PFSK-1 (cell line): ENCODE measurements at regions not wholly inside any gene's neighbourhood (a gene's known extent, or its start where the extent isn't known, plus 50 kb on each side); places are given as distances from the start of the nearest gene placed in this dataset.

ENCODE experiments used
- FOXP2 ChIP-seq: optimal IDR thresholded peaks from 2 replicates; pipeline ENCODE3; 2011; ENCODE audit warnings: borderline replicate concordance, control low read depth, inconsistent platforms; ENCODE audit not compliant: insufficient read depth; ENCODE audit errors: extremely low read length, extremely low read depth
- POLR2AphosphoS5 ChIP-seq: IDR thresholded peaks from 2 replicates; pipeline ENCODE4 v1.6.1; 2012; ENCODE audit warnings: low read depth, mild to moderate bottlenecking, control low read depth, low read length, moderate library complexity
- REST ChIP-seq, 2 experiments: IDR thresholded peaks; 2 replicates each; pipeline versions ENCODE4 v1.6.1 to v1.8.0; 2011 to 2012; ENCODE audit warnings: low read depth in 2 of 2, low read length in 2 of 2, control low read depth in 1 of 2, inconsistent platforms in 1 of 2, mild to moderate bottlenecking in 1 of 2, moderate library complexity in 1 of 2; ENCODE audit not compliant: insufficient read depth in 1 of 2
- SIN3A ChIP-seq: IDR thresholded peaks from 2 replicates; pipeline ENCODE4 v1.6.1; 2012; ENCODE audit warnings: mild to moderate bottlenecking, low read length, moderate library complexity, borderline replicate concordance; ENCODE audit not compliant: insufficient read depth
- TAF1 ChIP-seq: IDR thresholded peaks from 2 replicates; pipeline ENCODE4 v1.6.1; 2012; ENCODE audit warnings: low read length, control low read depth, borderline replicate concordance; ENCODE audit not compliant: insufficient read depth

DNA sequence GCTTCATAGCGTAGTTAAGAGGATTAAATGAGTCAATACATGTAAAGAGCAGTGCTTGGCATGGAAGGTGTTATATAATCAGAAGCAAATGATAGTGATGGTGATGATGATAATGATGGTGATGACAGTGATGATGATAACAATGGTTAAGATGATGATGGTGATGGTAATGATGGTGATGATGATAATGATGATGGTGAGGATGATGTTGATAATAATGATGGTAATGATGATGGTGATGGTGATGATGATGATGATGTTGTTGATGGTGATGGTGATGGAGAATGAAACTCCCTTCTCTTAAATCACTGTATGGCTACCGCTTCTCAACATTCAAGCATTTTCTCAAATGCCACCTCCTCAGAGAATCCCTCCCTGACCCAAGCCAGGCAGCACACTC is 190.5 kb downstream of the TMEM132E start:
- TF ChIP-seq TAF1 (no peak), SIN3A (no peak), REST (IDR thresholded peaks at IDR 0.05; ENCODE audit: insufficient read depth in 1 of 2, low read depth in 2 of 2, low read length in 2 of 2) (no peak), FOXP2 (no peak), POLR2AphosphoS5 (no peak)

- TF ChIP-seq SIN3A (no peak), TAF1 (no peak), FOXP2 (no peak), REST (IDR thresholded peaks at IDR 0.05; ENCODE audit: insufficient read depth in 1 of 2, low read depth in 2 of 2, low read length in 2 of 2) (no peak), POLR2AphosphoS5 (no peak)
These were observed 189.7 kb downstream of the TMEM132E start for GRCh38 chr17:34769049-34769448.

DNA sequence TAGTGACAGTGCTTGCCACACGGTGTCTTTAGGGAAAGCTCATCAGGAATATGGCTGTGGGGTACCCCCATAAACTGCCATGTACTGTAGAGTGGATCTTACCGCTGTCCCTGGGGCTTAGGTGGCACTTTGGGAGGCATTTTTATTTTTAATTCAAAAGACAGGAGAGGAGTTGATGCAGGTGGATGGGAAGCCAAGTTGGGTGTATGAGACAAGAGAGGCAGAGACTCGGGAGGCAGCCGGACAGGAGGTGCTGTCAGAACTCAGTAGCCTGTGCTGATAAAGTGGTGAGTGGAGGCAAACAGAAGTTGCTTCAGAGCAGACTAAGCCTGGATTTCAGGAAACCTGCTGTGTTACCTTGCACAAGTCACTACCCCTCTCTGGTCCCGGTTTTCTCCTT is 185.9 kb downstream of the TMEM132E start:
- no peak for TF ChIP-seq REST (IDR thresholded peaks at IDR 0.05; ENCODE audit: insufficient read depth in 1 of 2, low read depth in 2 of 2, low read length in 2 of 2)
- no peak for TF ChIP-seq TAF1
- TF ChIP-seq POLR2AphosphoS5, result no peak
- no peak for TF ChIP-seq SIN3A
- no peak for TF ChIP-seq FOXP2

DNA sequence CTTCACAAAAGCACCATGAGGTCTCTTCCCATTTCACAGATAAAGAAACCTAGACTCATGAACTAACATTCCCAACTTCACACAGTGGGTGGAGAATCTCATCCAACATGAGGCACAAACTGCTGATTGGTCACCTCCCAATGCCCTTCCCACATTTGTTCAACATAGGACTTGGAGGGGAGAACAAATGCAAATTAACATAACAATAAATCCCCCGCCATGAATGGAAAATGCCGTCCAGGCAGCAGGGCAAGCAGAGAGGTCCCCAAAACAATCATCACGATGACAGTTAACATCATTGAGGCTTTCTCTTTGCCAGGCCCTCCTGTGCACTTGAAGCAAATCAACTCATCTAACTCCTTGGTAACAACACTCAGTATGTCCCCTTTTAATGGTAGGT is 185.3 kb downstream of the TMEM132E start:
- TF ChIP-seq POLR2AphosphoS5 (no peak; the same call in 1 of the 2 replicates), REST (IDR thresholded peaks at IDR 0.05; ENCODE audit: insufficient read depth in 1 of 2, low read depth in 2 of 2, low read length in 2 of 2) (no peak), TAF1 (no peak), FOXP2 (no peak)
